ENCODE measurements at regions not wholly inside any gene's neighbourhood (a gene's known extent, or its start where the extent isn't known, plus 50 kb on each side); places are given as distances from the start of the nearest gene placed in this dataset.

GRCh38 chr10:130636313-130636930 is 500.2 kb downstream of the GLRX3 start:
- DNase-seq, result no peak

DNA sequence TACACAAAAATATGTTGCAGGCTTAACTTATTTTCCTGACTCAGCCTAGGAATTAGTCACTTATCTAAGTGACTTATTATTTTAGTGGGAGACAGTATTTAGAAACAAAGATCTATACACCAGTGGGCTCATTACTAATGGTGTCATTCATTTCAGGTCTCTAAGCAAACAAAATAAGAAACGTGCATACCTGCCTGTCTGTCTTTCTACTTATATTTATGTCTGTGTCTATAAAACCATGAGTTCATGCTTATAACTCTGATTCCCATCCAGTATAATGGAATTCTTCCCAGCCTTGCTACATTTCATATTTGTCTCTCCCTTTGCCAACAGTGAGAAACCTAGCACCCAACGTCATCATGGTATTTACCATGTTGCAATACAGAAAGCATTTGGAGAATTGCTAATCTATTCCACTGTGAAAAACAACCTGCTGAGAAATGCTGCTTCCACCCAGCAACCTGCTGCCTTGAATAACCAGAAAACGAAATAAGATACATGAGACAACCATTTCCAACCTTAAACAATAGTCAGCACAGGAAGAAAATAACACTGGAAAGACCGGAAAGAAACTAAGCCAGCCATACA is 501.0 kb downstream of the GLRX3 start:
- no peak for DNase-seq

- DNase-seq, result no peak
These were observed 502.8 kb downstream of the GLRX3 start for GRCh38 chr10:130638991-130639390.

DNA sequence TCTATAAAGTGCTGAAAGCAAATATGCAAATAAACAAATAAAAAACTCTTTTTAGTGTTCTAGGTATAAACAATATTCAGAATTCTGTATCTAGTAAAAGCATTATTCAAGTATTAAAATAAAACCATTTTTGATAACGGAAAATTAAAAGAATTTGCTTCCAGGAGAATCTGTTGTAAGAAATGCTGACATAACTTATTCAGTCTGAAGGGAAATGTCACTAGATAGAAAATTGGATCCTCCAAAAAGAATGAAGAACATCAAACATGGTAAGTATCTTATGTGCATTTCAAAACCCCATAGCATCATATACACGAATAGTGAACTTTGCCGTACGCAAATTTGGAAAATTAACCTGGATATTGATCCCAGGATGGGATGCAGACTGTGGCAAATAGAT is 506.7 kb downstream of the GLRX3 start:
- DNase-seq, result no peak

- no peak for DNase-seq
These were observed 511.1 kb downstream of the GLRX3 start for GRCh38 chr10:130647341-130647740.

GRCh38 chr10:130648807-130649206 is 512.6 kb downstream of the GLRX3 start:
- DNase-seq, result no peak

DNA sequence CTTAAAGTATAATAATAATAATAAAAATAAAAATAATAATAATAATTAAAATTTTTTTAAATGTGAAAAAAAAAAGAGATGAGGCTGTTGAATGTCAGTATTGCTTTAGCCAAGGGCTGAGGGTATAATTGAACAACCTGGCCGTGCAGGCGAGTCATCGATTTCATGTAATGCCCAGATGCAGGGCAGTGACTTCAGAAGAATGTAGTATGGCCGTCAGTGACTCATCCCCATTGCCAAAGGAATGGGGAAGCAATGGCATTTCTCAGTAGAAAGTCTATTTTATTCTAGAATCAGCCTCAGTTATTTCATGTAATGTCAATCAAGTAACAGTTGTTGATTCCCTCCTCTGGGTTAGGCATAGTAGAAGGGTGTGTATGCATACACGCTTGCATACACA is 516.4 kb downstream of the GLRX3 start:
- no peak for DNase-seq

DNA sequence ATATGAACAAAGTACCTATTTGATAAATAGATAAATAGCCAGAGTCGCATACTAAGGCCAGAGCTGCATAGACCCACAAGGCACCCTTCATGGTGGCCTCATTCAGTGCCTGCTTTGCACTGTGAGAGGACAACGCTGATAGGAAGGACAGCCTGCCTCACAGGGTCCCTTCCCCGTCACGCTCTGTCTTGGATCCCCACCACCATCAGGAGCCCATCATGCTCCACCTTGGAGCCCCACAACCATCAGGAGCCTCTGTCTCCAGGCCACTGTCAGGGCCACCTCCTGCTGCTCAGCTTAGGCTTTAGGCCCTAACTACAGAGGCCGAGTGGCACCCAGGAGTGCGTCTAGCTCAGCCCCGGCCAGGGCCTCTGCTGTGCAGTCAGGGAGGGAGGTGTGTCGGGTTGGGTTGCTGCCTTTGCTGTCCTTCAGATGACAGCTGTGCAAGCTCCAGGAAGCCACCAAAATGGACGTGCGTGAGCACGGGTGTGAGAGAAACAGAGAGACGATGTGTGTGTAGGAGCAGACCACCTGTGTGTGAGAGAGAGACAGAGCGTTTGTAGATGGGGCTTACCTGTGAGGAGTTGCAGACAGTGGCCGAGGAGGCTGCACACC is 516.9 kb downstream of the GLRX3 start:
- DNase-seq, result no peak

DNA sequence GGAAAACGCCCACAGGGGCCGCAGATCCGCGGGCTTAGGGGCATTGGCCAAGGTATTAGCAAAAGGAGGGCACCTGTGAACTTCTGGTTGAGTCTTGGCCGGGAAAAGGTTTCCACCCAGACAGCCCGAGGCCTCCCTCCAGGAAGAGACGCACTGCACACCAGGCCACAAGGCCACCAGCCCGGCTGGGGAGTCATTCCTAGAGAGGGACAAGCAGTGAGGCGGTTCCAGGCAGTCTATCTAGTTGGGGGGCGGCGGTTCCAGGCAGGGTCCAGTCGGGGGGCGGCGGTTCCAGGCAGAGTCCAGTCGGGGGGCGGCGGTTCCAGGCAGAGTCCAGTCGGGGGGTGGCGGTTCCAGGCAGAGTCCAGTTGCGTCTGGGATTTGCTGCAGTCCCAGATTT is 518.5 kb downstream of the GLRX3 start:
- no peak for DNase-seq

GRCh38 chr10:130655313-130656186 is 519.4 kb downstream of the GLRX3 start:
- DNase-seq, result no peak

DNA sequence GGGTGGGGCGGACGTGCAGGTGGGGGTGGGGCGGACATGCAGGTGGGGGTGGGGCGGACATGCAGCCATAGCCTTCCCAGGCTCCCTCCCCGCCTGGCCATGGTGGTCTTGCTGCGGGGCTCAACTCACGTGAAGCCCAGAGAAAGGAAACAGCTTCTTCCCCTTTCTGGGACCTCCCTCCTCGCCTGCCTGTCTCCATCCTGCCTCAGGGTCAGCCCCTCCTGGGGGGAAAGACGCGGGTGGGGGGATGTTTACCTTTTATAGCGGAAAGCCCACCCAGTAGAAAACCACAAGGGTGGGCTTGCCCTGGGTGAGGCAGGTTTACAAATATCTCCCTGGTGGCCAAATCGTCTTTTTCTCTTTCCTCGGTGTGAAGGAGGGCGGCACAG is 520.0 kb downstream of the GLRX3 start:
- no peak for DNase-seq

- no peak for DNase-seq
These were observed 520.5 kb downstream of the GLRX3 start for GRCh38 chr10:130656582-130657133.

DNA sequence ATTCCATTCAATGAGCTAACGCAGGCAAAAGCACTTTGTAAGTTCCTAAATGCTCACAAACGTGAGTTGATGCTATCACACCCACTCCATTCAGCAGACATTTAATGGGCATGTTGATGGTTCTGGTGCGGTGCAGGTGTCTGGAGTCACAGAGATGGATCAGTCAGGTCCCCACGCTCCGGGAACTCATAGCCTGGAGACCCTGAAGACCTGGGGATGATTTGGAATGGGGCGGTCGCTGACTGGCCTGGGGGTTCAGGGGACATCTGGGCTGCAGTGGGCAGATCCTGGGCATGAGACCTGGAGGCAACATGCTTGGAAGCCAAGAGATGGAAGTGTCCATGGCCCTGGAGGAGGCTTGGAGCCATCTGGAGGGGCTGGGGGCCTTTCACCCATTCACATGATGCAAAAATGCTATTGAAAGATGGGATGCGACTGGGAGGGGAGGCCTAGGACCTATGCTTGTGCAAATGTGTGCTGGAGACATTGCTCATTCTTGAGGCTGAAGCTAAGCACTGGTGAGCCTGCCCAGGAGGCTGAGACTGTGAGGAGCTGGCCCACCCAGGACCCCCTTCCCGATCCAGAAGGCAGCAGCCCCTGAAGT is 522.6 kb downstream of the GLRX3 start:
- no peak for DNase-seq

GRCh38 chr10:130659528-130659927 is 523.3 kb downstream of the GLRX3 start:
- DNase-seq, result no peak

- no peak for DNase-seq
These were observed 524.1 kb downstream of the GLRX3 start for GRCh38 chr10:130660266-130660665.

DNA sequence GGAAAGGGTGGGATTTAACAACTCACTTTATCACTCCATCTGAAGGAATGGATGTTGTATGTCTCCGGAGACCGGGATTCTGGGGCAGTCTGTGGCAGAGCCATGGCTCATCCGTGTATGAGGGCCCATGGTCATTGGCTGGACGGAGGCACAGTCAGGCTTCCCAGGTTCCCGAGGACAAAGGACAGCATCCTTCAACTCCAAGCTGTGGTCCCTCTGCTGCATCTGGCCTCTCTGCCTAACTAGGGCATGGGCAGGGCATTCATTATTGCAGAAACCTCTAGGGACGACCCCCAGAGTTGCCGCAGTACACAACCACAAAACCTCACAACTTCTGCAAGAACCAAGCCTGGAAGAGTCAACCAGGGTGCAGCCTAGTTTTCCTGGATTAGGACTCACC is 525.2 kb downstream of the GLRX3 start:
- no peak for DNase-seq

DNA sequence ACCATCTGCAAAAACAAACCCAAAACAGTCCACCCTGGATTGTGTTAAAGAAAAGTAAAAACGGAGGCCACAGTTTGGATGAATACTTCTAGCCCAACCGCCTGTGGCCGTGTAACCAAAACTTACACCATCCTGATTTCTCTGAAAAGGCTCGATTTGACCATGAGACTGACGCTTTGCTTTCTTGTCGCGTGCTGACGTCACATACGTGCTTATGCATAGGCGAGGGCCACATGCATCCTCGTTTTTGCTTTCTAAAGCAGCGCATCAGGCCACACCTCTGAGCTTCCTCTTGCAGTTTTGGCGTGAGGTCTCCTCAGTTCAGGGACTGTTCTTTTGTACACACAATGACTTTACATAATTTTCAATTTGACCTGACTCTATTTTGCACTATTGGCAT is 526.6 kb downstream of the GLRX3 start:
- no peak for DNase-seq

DNA sequence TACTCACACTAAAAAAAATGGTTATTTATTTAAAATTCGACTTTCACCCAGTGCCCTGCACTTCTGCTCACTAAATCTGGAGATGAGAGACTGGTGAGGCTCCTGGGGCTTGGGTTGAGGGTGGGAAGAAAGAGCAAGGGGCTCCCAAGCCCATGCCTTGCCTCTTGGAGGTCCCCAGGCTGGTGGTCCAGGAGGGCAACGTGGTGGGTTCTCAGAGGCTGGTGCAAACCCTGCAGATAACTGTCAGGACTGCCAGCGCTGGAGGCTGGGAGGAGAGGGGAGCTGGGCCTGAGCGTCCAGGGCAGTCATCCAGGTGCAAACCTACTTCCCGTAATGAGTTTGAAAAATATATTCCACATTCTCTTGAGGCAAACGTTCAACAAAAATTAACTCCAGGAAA is 528.3 kb downstream of the GLRX3 start:
- DNase-seq, result no peak

GRCh38 chr10:130666215-130666614 is 530.0 kb downstream of the GLRX3 start:
- no peak for DNase-seq

DNA sequence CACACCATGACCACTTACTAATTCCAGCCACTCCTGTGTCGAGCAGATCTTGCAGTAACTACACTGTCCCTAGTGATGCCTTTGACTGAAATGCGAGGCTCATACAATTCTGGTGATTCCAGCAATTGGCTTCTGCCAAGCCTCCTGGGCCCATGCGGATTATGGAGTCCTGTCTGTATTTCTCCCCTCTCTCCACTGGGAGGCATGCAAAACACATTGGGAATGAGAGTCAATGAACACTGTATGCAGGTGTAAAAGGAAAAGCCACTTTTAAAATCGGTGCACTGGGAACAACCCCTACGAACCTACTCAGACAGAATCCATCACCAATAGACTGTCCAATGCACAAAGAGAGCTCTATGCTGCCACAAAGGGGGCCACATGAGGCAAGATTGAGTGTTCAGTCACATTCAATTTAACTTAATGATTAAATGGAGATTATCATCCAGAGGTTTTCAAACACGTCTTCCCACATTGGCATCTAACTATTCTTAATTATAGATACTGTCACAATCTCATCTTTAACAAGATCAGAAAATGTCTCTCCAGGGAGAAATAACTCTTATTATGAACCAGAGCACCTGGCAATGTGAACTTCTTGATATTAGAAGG is 550.6 kb downstream of the GLRX3 start:
- no peak for DNase-seq

- no peak for DNase-seq
These were observed 551.4 kb downstream of the GLRX3 start for GRCh38 chr10:130687566-130687965.
